ENCODE measurements at regions not wholly inside any gene's neighbourhood (a gene's known extent, or its start where the extent isn't known, plus 50 kb on each side); places are given as distances from the start of the nearest gene placed in this dataset.

DNA sequence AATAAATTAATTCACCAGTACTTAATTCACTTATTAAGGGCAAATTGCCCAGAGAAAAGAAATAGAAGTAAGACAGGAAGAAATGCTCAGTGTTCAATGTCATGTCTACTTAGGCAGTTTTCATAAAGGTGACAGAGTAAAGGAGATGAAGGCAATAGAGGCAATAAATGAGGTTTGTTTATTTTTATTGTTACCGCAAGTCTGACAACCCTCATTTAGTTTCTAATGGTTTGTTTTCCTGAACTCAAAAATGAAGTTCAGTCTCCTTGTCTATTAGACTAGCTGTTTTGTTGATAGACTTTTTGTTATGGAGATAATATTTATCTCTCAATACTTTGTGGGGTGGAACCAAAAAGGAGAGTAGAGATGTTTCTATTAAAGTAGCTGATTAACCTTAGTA lies 258.3 kb downstream of the C3orf38 start:
- TF ChIP-seq, protein P1, sequence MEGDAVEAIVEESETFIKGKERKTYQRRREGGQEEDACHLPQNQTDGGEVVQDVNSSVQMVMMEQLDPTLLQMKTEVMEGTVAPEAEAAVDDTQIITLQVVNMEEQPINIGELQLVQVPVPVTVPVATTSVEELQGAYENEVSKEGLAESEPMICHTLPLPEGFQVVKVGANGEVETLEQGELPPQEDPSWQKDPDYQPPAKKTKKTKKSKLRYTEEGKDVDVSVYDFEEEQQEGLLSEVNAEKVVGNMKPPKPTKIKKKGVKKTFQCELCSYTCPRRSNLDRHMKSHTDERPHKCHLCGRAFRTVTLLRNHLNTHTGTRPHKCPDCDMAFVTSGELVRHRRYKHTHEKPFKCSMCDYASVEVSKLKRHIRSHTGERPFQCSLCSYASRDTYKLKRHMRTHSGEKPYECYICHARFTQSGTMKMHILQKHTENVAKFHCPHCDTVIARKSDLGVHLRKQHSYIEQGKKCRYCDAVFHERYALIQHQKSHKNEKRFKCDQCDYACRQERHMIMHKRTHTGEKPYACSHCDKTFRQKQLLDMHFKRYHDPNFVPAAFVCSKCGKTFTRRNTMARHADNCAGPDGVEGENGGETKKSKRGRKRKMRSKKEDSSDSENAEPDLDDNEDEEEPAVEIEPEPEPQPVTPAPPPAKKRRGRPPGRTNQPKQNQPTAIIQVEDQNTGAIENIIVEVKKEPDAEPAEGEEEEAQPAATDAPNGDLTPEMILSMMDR (conservative IDR thresholded peaks at IDR 0.05), result no peak
- TF ChIP-seq ZFX (IDR thresholded peaks at IDR 0.05), result no peak

Data from C4-2B (cell line).